HG03108 (cell line): ENCODE measurements at regions not wholly inside any gene's neighbourhood (a gene's known extent, or its start where the extent isn't known, plus 50 kb on each side); places are given as distances from the start of the nearest gene placed in this dataset.

Experiments used
- ATAC-seq: cut with Tn5 transposase; IDR thresholded peaks from one replicate; pipeline ENCODE4 v1.9.1; 2021; ENCODE audit warnings: moderate library complexity; ENCODE audit not compliant: unreplicated experiment

DNA sequence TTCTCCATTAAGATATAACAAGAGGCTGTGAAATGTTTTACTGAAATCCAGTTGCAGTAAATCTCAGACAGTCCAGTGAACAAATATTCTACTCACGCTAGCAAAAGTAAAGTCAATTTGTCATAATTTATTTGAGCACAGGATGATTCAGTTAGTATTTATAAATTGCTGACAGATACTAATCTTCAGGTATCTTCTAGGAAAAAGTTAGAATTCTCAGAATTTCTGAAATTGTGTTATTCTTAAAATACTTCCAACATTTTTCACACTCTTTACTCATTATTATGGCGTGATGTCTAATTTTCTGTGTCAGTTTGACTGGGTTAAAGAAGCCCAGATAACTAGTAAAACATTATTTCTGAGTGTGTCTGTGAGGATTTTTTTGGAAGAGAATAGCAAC, 460.2 kb upstream of the ACVR2A start:
- no peak for ATAC-seq

DNA sequence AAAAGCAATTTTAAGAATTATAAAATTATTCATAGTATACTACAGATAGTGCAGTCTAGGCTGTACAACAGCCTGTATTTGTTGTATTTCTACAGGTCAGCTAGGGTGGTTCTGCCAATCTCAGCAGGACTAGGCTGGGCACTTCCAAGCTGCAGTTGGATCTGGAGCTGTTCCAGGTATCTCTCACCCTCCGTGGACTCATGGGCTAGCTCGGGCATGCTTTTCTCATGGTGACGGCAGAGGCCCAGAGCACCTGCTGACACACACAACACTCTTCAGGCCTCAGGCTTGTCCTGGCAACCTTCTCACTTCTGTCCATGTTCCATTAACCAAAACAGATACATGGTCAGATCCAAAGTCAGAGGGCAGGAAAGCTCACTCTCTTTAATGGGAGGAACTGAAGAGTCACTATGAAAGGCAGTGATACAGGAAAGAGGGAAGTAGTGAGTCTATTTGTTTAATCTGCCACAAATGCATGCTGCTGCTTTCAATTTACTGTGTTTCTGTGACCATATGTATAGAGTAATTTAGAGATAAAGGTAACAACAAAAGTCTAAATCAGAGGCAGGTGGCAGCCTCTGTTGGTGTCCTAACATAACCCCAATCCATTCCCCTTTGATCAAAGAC, 462.4 kb upstream of the ACVR2A start:
- no peak for ATAC-seq

DNA sequence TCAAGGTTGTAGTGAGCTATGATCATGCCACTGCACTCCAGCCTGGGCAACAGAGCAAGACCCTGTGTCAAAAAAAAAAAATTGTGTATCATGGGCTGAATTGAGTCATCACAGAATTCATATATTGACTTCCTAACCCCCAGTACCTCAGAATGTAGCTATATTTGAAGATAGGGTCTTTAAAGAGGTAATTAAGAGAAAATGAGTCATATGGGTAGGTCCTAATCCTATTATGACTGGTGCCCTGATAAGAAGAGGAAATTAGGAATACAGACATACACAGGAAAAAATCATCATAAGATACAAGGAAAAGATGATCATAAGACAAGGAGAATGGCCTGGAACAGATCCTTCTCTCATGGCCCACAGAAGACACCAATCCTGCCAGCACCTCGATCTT, 466.4 kb upstream of the ACVR2A start:
- no peak for ATAC-seq

DNA sequence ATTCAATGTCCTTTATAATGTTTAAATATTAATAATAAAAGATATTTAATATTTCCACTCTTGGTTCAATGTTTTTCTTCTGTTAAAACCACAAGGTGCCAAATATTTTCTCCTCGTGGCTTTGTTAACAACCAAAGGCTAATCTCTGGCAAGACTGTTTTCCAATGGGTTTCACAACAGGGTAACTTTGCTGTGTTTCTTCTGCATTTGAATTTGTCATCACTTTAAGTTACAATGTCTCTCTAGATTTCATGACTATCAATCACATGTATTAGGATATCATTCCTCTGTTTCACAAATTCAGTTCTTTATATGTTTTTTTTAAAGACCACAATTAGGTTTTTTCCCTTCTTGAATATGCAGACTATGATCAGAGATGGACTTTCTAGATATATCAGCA, 469.8 kb upstream of the ACVR2A start:
- no peak for ATAC-seq

DNA sequence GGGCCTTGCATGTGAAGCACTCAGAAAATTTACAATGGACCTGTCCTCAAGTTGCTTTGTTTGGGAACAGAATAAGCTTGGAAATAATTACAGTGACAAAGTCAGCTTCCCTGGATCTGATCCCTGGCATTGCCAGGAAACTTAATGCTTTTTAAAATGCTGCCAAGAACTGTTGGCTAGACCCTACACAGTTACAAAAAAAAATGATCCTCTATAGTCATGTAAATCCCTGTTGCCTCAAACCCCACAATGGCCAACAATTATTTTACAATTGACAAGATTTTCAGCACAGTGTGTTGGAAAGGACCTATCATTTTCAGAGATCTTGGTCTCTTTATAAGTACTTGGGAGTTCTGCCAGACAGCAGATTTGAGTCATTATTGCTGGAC, 470.4 kb upstream of the ACVR2A start:
- no peak for ATAC-seq

DNA sequence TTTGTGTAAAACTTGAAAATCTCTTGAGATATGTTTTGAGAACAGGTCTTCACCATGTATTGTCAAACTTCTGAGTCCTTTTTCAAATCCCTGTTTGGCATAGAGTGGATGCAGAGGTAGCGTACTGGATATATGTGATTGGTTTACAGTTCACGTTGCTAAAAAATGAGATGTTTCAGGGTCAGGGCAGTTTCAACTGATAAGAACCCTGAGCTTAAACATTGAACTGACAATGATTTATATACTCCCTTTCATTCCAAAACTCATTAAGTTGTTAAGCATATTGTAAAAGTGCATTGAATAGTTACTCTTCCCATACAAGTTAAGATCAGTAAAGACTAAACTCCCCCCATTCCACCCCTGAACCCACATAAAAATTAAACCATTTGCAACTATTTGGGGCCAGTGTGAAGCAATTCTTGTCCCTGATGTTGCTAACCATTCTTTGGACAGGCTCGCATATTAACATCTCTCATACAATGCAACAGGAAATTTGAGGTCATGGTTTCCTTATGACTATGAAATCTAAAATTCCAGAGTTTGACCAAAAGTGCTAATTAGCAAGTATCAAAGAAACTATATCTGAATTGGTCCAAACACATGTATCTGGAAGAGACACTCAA, 470.9 kb upstream of the ACVR2A start:
- no peak for ATAC-seq

DNA sequence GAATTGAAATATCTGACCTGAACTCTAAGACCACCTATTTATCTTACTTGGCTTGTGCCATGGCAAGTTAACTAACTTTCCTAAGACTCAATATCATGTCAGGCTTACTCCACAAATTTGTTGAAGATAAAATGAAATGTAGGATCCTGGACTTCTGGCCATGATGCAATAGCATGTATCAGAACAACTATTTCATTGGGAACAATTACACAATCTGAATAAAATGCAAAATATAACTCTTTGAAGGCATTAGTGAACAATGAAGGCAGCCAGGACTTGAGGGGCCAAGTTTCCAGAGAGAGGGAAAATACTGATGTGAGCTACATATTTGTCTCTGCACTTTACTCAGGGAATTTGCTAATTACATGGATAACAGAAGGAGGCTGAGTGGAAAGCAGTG, 476.5 kb upstream of the ACVR2A start:
- ATAC-seq, result no peak

DNA sequence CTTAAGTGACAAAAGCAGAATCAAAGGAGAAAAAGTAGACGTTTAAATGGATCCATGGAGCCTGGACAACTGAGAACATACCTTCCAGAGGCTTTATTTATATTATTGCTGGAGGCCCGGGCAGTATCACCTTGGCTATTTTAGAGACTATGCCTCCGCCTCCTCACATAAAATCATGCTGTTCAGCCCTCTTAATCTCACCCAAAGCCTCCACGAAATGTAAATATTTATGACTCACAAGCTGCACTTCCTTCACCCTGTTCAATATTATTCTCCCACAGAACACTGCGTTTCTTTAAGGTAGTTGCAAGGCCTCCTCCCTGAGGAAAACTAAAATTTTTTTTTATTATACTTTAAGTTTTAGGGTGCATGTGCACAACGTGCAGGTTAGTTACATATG, 478.6 kb upstream of the ACVR2A start:
- no peak for ATAC-seq

DNA sequence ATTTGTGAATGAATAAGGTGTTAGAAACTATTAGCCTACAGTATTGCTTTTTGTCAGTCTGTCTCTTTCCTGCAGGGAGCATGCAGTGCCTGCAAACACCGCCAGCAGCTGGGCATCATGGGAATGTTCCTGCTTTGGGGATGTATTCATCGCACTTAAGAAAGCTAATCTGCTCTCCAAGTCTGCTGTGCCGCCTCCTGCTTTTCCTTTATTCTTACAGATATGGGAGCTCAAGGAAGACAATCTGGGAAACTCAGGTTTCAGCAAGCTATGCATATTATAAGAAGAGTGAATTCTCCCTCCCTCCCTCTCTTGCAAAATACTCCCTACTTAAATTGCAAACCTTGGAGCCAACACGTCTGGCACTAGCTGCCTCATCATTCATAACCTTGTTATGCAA, 479.2 kb upstream of the ACVR2A start:
- no peak for ATAC-seq

DNA sequence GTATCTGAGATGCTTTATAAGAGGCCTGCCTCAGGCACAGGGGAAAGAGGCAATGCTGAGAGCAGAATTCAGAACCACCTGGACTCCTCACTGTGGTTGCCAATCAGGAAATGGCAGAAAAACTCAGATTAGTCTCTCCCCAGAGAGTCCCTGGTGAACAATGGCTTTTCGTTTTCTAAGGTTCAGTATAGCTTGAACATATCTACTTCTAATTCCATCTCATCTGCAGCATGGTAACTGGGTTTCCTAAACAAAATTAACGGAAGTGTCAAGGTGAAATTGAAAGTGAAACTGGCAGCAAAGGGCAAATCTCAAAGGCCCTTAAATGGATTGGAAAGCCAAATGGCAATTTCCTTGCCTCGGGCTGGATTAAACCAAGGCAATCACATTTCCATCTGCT, 480.2 kb upstream of the ACVR2A start:
- no peak for ATAC-seq

DNA sequence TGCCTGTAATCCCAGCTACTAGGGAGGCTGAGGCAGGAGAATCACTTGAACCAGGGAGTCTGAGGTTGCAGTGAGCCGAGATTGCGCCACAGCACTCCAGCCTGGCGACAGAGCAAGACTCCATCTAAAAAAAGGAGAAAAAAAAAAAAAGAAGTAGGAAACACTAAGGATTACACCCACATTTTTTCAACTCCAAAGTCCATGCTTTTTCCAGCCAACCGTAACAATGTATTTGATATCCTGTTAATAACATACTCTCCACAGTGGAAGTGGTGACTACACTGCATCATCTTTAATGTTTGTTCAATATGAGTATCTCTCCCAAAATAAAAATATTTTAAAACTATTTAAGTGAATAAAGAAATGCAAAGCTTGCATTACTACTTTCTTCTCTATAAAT, 481.6 kb upstream of the ACVR2A start:
- ATAC-seq, result no peak

DNA sequence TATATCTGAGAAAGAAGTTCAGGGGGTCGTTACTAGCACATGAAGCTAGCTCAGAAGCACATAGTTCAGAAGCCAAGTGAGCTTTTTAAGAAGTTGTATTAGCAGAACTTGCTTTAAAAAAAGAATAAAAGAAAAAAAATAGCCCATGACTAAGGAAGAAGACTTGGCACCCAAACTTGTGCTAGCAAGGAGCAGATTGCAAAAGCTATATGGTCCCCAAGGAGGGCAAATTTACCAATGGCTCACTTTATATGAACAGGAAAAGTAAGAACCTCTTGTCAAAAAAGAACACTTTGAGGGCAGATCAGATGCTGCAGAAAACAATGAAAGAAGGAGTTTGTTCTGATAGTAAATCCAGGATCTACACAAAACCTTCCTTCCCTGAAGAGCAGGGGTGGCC, 486.5 kb upstream of the ACVR2A start:
- ATAC-seq, result no peak

DNA sequence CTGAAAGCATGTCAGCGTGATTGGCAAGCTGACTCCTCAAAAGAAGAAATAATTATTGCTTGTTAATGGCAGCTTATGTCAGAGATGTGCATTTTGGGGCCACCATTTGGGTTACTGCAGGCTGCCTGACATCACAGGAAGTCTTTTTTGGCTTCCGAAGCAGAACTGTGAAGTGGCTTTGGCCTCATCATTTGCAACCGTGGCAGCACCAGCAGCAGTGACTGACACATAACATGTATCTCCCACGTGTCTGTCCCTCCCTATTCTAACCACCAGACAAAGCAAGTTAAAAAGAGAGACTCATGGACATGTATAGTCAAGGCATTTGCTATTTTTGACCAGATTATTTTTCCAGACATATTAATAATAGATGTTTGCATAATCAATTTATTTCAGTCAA, 488.7 kb upstream of the ACVR2A start:
- no peak for ATAC-seq

DNA sequence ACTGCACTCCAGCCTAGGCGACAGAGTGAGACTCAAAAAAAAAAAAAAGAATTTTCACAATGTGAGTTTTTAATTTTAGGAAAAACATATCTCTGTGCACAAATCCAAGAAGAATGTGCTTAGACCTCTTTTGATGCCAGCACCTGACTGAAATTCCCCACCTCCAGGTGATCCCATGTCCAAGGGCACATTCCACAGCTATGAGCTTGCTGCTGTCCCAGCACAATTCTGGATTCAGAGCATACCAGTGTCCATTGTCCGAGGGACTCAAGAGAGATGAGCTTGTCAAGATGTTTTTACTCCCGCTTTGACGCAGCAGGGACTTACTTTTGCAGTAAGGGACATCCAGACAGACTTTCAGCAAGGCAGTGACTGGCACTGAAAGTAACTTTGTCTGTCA, 489.1 kb upstream of the ACVR2A start:
- no peak for ATAC-seq

DNA sequence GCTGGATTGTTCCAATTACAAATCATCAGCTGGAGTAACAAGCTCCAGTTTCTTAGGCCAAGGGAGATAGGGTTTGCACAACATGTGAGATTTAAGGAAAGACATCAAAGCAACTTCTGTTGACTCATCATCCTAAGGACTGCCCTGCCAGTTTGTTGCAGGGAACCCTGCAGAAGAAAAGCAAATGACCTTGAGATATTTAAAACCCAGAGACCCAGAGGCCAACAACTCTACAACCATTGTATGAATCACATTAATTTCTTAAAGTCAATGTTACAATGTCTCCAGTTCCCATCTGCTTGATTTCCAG, 491.8 kb upstream of the ACVR2A start:
- no peak for ATAC-seq

DNA sequence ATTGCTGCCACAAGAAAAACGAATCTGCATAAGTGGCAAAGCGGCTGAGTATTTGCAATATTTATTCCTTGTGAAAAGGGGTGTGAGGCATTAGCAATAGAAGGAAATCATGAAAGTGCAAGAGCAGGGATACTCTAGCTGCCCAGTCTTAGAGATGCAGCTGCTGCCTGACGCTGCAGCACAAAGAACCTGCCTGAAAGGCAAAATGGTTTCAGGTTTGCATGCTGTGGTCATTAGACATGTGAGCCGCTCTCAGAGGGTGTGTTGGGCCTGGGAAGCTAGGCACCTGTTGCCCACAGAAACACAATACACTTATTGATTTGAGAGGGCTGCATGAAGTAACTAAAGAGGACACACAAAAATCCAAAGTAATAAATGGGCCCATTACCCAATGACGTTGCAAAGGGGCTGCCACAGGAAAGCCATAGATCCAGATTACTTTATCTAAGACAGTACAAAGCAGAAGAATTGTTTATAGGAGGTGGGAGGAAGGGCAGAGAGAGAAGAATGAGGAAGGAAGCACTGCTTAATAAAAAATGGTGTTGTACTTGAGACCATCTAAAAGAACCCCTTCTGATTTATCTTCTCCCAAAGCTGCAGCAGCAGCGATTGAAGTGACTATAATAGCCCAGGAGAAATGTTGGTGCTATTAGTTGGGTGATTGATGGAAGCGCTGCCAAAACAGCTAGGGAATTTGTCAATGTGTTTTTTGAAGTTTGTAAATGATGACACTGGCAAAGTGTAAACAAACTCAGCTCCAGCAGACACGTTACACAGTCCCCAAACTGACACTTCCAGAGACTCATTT, 492.4 kb upstream of the ACVR2A start:
- ATAC-seq, result no peak

DNA sequence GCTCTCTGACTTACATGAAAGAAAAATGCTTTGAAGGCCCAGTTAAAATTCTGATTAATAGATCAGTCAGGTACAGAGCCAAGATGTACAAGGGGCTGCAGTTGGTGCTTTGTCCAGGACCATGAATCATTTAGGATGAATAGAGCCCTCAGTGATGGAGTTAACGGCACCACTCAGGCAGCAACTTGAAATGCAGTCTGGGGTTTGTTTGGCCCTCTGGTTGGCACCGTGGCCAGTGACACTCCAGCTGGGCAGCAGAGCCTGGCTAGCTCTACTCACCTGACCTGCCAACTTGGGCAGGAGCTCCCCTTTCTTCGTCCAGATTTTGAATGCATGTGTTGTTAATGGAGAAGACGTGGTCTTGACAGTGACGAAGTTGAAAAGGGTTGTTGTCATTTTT, 493.0 kb upstream of the ACVR2A start:
- no peak for ATAC-seq

DNA sequence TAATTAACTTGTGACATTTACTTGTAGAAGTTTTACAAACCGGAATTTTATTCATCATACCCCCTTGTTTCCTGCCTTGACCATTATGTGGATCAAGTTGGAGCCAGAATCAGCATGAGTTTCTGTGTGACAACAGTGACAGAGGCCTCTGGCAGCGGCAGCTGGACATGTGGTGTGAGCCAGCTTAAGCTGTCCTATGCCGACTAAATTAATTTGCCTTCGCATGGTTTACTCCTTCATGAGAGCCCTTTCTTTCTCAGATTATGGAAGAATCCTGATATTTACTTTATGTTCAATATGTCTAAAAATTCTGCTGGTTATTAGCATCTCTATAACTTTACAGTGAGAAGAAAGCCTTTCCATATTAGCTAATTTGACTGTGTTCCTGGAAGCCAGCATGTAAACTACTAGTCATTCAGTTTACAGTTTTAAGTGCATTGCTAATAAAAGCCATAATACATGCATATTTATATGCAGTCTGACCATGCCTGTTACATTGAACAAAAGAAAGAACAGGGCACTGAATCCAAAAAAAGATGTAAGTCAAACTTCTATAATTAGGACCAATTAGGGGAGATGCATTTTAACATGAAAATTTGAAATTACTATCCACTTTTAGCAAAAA, 495.8 kb upstream of the ACVR2A start:
- ATAC-seq, result no peak

DNA sequence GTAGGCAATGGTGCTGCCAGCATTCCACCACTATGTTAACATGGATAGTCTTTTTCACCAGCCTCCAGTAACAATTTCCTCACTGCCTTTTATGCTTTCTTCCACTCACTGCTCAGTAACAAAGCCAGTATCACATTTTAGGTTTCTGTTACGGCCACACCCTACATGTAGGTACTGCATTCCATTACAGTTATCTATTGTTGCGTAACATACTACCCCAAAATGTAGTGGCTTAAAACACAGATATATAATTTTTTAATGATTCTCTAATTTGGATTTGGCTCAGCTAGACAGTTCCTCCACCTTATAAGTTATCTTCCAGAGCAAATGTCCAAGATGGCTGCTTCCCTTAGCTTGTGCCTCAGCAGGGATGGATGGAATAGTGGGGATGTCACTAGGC, 498.7 kb upstream of the ACVR2A start:
- ATAC-seq, result no peak

DNA sequence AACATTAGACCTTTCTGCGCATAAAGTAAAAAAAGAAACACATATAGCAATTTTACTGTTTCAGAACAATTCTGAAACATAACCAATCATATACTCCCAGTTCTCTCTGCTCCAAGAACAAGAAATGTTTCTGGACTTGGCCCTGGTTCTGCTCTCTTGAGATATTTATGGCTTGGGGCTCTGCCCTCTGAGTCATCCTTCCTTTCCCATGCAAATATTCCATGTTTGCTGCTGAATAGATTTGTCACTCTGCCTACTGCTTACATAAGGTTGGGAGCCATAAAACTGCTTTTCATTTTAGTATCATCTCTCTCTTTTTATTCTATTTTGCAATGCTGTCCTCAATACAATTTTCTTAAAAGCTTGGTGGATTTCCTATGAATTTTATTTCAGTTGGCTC, 499.6 kb upstream of the ACVR2A start:
- ATAC-seq, result no peak

DNA sequence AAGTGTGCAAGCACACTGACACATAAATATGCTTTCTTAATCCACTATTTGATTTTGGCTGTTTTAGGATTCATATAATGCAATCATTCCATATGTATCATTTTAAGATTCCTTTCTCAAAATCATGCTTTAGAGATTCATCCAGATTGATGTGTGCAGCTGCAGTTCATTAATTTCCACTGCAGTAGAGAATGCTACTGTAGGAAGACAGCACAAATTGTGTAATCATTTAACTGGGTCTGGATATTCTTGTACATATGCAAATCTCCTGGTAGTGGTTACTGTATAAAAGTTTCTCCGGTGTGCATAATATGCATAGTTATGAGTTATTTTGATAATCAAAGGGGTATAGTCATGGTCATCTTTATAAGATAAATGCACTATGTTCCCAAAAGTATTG, 502.5 kb upstream of the ACVR2A start:
- no peak for ATAC-seq

DNA sequence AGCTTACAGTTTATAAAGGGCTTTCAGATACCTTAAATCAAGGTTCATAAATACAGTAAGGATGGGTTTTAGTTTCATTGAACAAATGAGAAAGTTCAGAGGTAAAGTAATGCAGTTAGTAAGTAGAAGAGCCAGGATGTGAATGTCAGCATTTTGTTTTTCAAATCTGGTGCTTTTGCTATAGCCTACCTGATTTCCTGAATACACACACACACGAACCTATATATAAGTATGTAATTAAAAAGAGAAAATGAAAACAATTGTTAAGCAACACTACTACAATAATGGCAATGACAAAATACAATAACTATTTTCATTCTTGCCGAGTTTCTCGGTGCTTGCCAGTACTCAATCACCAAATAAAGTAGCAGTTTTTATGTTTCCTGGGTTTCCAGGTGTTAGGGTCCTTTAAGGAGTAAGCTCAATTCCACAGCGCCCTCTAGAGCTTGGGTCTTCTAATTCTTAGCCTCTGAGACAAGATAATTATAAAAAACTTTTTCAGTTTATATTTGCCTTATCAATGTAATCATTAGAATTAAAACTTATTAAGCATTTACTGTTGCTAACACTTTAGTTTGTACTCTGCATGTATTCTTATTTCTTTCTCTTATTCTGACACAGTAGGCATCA, 512.9 kb upstream of the ACVR2A start:
- peak; percentile 49 for ATAC-seq
